ENCODE measurements at regions not wholly inside any gene's neighbourhood (a gene's known extent, or its start where the extent isn't known, plus 50 kb on each side); places are given as distances from the start of the nearest gene placed in this dataset.
A peak's percentile ranks its signal among the peaks of the same experiment; 100 is the strongest.
"Not testable (repeated sequence)": the region's sequence is repeated elsewhere in the genome, so short reads cannot be mapped to it uniquely, and the experiment has no call there.

DNA sequence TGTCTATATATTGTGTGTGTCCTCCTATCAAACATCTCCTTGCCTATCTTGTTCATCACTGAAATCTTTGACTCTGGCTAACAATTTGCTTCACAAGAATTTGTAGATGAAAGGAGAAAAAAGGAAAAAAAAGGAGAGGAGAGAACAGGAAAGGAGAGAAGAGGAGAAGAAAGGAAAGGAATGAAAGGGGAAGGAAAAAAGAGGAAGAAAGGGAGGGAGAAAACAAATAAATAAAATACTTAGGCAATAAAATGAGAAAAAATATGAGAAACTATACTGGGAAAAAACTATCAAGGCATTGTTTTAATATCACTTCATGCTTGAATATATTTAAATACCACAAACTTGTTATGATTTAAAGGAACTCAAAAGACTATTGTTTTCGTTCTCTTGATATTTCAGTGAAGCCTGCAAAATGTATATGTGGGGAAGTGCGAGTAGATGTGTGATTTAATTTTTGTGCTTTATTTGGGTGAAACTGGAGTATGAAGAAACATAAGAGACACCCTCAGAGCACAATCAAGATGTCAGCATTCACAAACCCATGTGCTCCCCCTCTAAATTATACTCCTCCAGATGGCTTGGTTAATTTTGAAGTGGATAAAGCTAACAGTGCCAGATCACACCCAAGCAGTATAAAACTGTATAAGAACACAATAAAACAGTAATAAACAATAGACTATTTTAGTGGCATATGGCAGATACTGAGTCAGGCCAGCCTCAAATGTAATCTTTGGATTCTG, 205.7 kb upstream of the SAMSN1 start:
- H3K4me3 Mint-ChIP-seq: no peak overlapping the region
- no peaks in the 10 kb centered on the region for H3K27me3 Mint-ChIP-seq (ENCODE audit: low read depth)
- no peaks in the 10 kb centered on the region for H3K36me3 Mint-ChIP-seq (ENCODE audit: low read depth)
- CTCF ChIA-PET: no interaction called here
- intact Hi-C loops (cut with micrococcal nuclease): no loop called here
- DNase-seq: no peak
- H3K27ac Mint-ChIP-seq: no peak overlapping the region
- H3K4me1 Mint-ChIP-seq (ENCODE audit: low read depth): no peaks in the 10 kb centered on the region
- no peaks in the 10 kb centered on the region for H3K9me3 Mint-ChIP-seq

DNA sequence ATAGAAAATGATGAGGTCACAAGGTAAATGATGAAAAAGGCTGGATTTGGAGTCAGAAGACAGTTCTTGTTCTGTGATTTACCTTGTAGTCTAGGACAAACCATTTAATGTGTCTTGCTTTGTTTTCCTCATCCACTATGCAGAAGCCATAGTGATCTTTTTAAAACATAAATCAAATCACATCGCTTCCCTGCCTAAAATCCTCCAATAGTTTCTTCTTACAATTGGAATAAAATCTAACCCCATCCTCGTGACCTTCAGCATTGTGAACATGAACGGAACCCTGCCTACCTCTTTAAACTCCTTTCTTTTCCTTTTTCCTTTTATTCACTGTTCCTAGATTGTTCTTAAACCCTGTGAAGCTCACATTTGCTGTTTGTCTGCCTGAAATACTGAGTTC, 204.9 kb upstream of the SAMSN1 start:
- Mint-ChIP-seq H3K9me3 (no peaks in the 10 kb centered on the region), H3K4me1 (ENCODE audit: low read depth) (no peaks in the 10 kb centered on the region), H3K27ac (no peak overlapping the region), H3K4me3 (no peak overlapping the region), H3K36me3 (ENCODE audit: low read depth) (no peaks in the 10 kb centered on the region), H3K27me3 (ENCODE audit: low read depth) (no peaks in the 10 kb centered on the region)
- CTCF ChIA-PET: no interaction called here
- no peak for DNase-seq
- intact Hi-C loops (cut with micrococcal nuclease): no loop called here

DNA sequence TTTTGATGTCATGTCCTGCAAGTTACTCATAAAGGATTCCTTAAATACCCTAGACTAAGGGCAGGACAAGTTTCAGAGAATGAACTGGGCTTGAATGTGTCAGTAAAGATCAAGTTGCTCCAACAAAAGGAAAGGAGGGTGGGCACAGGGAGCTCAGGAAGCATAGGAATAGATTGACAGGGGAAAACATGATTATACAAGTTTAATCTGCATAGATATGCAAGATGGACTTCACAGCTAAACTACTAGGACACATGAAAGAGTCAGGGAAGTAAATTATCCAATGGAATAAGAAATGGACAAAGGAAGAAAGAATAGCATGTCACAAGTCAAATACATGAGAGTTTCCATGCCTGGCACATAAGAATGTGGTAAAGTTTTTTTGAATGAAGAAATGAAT, 203.9 kb upstream of the SAMSN1 start:
- H3K4me3 Mint-ChIP-seq: no peak overlapping the region
- CTCF ChIA-PET: interaction anchor here (1.1 kb wide), 1 partner anchor 26 kb away, joined by 3 read pairs; no protein-coding TSS in a partner anchor
- no peak overlapping the region for H3K27ac Mint-ChIP-seq
- no peaks in the 10 kb centered on the region for H3K27me3 Mint-ChIP-seq (ENCODE audit: low read depth)
- H3K36me3 Mint-ChIP-seq (ENCODE audit: low read depth): no peaks in the 10 kb centered on the region
- no peak for DNase-seq
- H3K9me3 Mint-ChIP-seq: no peaks in the 10 kb centered on the region
- H3K4me1 Mint-ChIP-seq (ENCODE audit: low read depth): no peaks in the 10 kb centered on the region
- intact Hi-C loops (cut with micrococcal nuclease): no loop called here

DNA sequence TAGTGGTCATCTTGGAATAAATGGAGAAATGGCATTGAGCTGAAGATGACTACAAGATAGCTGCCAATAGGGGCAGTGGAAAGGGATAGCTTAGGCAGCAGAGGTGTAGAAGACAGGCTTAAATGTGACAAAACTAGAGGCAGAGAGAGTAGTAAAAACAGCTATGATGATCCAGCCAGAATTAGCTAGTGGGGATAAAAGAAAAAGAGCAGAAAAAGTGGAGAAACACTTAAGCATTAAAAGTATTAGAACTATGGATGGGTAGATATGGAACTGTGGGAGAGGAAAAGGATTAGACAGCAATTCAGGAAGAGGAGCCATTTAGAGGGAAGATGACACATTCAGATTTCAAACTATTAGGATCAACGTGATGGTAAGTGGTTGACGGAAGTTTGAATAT, 202.5 kb upstream of the SAMSN1 start:
- intact Hi-C loops (cut with micrococcal nuclease): no loop called here
- CTCF ChIA-PET: interaction anchor here (0.6 to 1.2 kb wide), 4 partner anchors 11 to 85 kb away, joined by 3 to 6 read pairs (median 3); no protein-coding TSS in a partner anchor
- no peaks in the 10 kb centered on the region for H3K36me3 Mint-ChIP-seq (ENCODE audit: low read depth)
- peaks cover 2% of the 10 kb centered on the region for H3K27me3 Mint-ChIP-seq (ENCODE audit: low read depth)
- DNase-seq: no peak
- no peaks in the 10 kb centered on the region for H3K4me1 Mint-ChIP-seq (ENCODE audit: low read depth)
- H3K4me3 Mint-ChIP-seq: no peak overlapping the region
- peaks cover 1% of the 10 kb centered on the region for H3K9me3 Mint-ChIP-seq
- H3K27ac Mint-ChIP-seq: no peak overlapping the region

DNA sequence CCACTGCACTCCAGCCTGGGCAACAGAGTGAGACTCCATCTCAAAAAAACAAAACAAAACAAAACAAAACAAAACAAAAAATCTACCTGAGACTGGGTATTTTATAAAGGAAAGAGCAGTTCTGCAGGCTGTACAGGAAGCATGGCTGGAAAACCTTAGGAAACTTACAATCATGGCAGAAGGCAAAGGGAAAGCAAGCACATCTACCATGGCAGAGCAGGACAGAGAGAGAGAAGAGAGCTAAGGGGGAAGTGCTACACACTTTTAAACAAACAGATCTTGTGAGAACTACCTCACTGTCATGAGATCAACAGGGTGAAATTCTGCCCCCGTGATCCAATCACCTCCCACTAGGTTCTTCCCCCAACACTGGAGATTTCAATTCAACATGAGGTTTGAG, 198.3 kb upstream of the SAMSN1 start:
- intact Hi-C loops (cut with micrococcal nuclease): no loop called here
- peaks cover 2% of the 10 kb centered on the region for H3K27me3 Mint-ChIP-seq (ENCODE audit: low read depth)
- H3K9me3 Mint-ChIP-seq: peaks cover 3% of the 10 kb centered on the region
- H3K4me3 Mint-ChIP-seq: no peak overlapping the region
- H3K36me3 Mint-ChIP-seq (ENCODE audit: low read depth): no peaks in the 10 kb centered on the region
- H3K4me1 Mint-ChIP-seq (ENCODE audit: low read depth): no peaks in the 10 kb centered on the region
- CTCF ChIA-PET: no interaction called here
- H3K27ac Mint-ChIP-seq: no peak overlapping the region
- DNase-seq: no peak

DNA sequence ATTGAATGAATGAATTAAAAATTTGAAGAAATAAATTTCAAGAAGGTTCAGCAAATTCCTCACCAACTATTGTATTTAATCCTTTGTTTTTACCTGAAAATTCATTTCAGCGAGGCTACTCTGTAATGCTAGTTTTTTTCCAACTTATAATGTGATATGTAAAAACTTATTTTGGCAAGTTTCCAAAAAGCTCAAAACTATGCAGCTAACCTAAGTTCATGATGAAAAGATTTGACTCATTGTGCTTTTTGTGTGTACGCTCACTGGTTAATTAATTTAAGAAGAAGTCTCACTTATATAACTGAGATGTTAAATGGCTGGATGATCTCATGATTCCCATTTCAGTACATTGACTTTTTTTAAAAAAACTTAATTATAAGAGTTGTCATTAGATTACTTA, 196.0 kb upstream of the SAMSN1 start:
- Mint-ChIP-seq H3K4me3 (no peak overlapping the region), H3K4me1 (ENCODE audit: low read depth) (peaks cover 8% of the 10 kb centered on the region), H3K36me3 (ENCODE audit: low read depth) (no peaks in the 10 kb centered on the region), H3K27ac (no peak overlapping the region), H3K9me3 (peaks cover 3% of the 10 kb centered on the region), H3K27me3 (ENCODE audit: low read depth) (peaks cover 2% of the 10 kb centered on the region)
- CTCF ChIA-PET: interaction anchor here (0.6 kb wide), 1 partner anchor 311 kb away, joined by 4 read pairs; no protein-coding TSS in a partner anchor
- intact Hi-C loops (cut with micrococcal nuclease): no loop called here
- DNase-seq: no peak

DNA sequence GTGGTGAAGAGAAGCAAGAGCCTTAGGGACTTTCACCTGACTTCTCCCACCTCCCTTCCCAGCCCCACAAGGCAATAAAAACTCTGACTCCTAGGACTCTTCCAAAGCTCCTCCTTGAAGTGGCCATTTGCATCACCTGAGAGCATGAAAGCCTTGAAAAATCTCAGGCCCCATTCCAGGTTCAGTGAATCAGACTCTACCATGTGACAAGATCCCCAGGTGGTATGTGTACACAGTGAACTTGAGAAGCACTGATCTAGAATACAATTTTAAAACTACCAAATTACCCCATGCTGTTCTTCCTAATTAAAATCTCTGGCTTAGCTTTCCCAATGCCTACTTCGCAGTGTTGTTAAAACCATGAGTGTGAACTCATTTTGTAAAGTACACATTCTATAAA, 195.1 kb upstream of the SAMSN1 start:
- Mint-ChIP-seq H3K36me3 (ENCODE audit: low read depth) (no peaks in the 10 kb centered on the region), H3K27me3 (ENCODE audit: low read depth) (peaks cover 2% of the 10 kb centered on the region), H3K4me3 (no peak overlapping the region), H3K4me1 (ENCODE audit: low read depth) (peaks cover 15% of the 10 kb centered on the region), H3K27ac (no peak overlapping the region), H3K9me3 (peaks cover 3% of the 10 kb centered on the region)
- DNase-seq: no peak
- CTCF ChIA-PET: no interaction called here
- intact Hi-C loops (cut with micrococcal nuclease): no loop called here

DNA sequence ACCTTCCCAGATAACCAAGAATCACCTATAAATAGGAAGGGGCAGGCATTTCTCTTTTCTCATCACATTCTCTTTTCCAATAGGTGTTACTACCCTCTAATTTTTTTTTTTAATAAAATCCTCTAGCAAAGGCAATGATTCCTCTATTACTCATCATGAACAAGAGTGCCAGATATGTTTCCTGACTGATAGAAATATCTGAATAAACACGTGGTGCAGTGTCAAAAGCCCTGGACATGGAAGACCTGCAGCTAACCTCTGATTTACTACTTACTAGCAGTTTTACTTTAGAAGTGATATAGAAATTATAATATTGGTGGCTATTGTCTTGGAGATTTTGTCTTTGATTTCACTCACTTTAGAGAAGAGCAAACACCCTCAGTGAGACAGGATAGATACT, 194.6 kb upstream of the SAMSN1 start:
- Mint-ChIP-seq H3K36me3 (ENCODE audit: low read depth) (no peaks in the 10 kb centered on the region), H3K4me3 (no peak overlapping the region), H3K9me3 (peaks cover 3% of the 10 kb centered on the region), H3K27ac (no peak overlapping the region), H3K4me1 (ENCODE audit: low read depth) (peaks cover 19% of the 10 kb centered on the region), H3K27me3 (ENCODE audit: low read depth) (peaks cover 2% of the 10 kb centered on the region)
- DNase-seq: no peak
- CTCF ChIA-PET: no interaction called here
- intact Hi-C loops (cut with micrococcal nuclease): no loop called here

GRCh38 chr21:14740116-14740515, 194.0 kb upstream of the SAMSN1 start:
- Mint-ChIP-seq H3K4me1 (ENCODE audit: low read depth) (peaks cover 24% of the 10 kb centered on the region), H3K4me3 (no peak overlapping the region), H3K27me3 (ENCODE audit: low read depth) (peaks cover 2% of the 10 kb centered on the region), H3K27ac (no peak overlapping the region), H3K9me3 (peaks cover 3% of the 10 kb centered on the region), H3K36me3 (ENCODE audit: low read depth) (no peaks in the 10 kb centered on the region)
- CTCF ChIA-PET: no interaction called here
- intact Hi-C loops (cut with micrococcal nuclease): no loop called here
- no peak for DNase-seq

GRCh38 chr21:14739590-14739989, 193.5 kb upstream of the SAMSN1 start:
- intact Hi-C loops (cut with micrococcal nuclease): loop anchor here (2.0 to 5.0 kb wide), 3 partner anchors 109 to 197 kb away; no protein-coding TSS in a partner anchor
- H3K36me3 Mint-ChIP-seq (ENCODE audit: low read depth): no peaks in the 10 kb centered on the region
- H3K9me3 Mint-ChIP-seq: peaks cover 3% of the 10 kb centered on the region
- peaks cover under 1% of the 10 kb centered on the region for H3K27me3 Mint-ChIP-seq (ENCODE audit: low read depth)
- DNase-seq: no peak
- no peak overlapping the region for H3K27ac Mint-ChIP-seq
- no peak overlapping the region for H3K4me3 Mint-ChIP-seq
- H3K4me1 Mint-ChIP-seq (ENCODE audit: low read depth): peaks cover 24% of the 10 kb centered on the region
- CTCF ChIA-PET: no interaction called here

GRCh38 chr21:14738576-14738975, 192.5 kb upstream of the SAMSN1 start:
- intact Hi-C loops (cut with micrococcal nuclease): loop anchor here (1.0 to 5.0 kb wide), 7 partner anchors 35 to 479 kb away; no protein-coding TSS in a partner anchor
- not testable (repeated sequence) for H3K9me3 Mint-ChIP-seq; H3K4me3 Mint-ChIP-seq; H3K36me3 Mint-ChIP-seq (ENCODE audit: low read depth); H3K27ac Mint-ChIP-seq; DNase-seq; H3K27me3 Mint-ChIP-seq (ENCODE audit: low read depth)
- peaks cover 31% of the 10 kb centered on the region for H3K4me1 Mint-ChIP-seq (ENCODE audit: low read depth)
- CTCF ChIA-PET: interaction anchor here (0.5 to 3.2 kb wide), 23 partner anchors 9 to 744 kb away, joined by 3 to 20 read pairs (median 4); partner anchors contain the start of gene HSPA13

DNA sequence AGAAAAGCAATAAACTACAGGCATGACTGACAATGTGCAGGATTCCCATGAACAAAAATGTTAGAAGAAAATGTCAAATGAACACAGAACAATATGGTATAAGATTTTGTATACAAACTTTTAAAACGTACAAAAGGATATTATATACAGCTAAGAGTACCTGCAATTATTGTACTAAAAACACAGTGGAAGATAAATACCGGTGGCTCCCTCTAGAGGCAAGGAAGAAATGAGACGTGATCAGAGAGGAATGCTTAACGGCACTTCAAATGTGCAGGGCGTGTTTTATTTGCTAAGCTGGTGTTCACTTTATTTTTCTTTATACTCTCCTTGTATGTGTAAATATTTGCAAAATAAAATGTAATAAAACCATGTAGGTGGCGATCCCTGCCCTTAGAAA, 191.8 kb upstream of the SAMSN1 start:
- H3K27me3 Mint-ChIP-seq (ENCODE audit: low read depth): no peaks in the 10 kb centered on the region
- no peak overlapping the region for H3K27ac Mint-ChIP-seq
- no peaks in the 10 kb centered on the region for H3K9me3 Mint-ChIP-seq
- H3K36me3 Mint-ChIP-seq (ENCODE audit: low read depth): no peaks in the 10 kb centered on the region
- no peak overlapping the region for H3K4me3 Mint-ChIP-seq
- H3K4me1 Mint-ChIP-seq (ENCODE audit: low read depth): peaks cover 31% of the 10 kb centered on the region
- DNase-seq: peak; percentile 62
- CTCF ChIA-PET: interaction anchor here (0.5 to 3.2 kb wide), 26 partner anchors 10 to 745 kb away, joined by 3 to 20 read pairs (median 4); partner anchors contain the start of gene HSPA13
- intact Hi-C loops (cut with micrococcal nuclease): loop anchor here (1.0 to 5.0 kb wide), 11 partner anchors 35 to 745 kb away; no protein-coding TSS in a partner anchor

GRCh38 chr21:14737284-14737691, 191.2 kb upstream of the SAMSN1 start:
- Mint-ChIP-seq H3K27me3 (ENCODE audit: low read depth) (no peaks in the 10 kb centered on the region), H3K4me1 (ENCODE audit: low read depth) (peaks cover 31% of the 10 kb centered on the region)
- intact Hi-C loops (cut with micrococcal nuclease): loop anchor here (2.0 to 5.0 kb wide), 5 partner anchors 50 to 746 kb away; no protein-coding TSS in a partner anchor

More at GRCh38 chr21:14737284-14737691, 191.2 kb upstream of the SAMSN1 start:
- Mint-ChIP-seq H3K27ac (peak overlapping the region; percentile 9), H3K9me3 (no peaks in the 10 kb centered on the region), H3K4me3 (no peak overlapping the region), H3K36me3 (ENCODE audit: low read depth) (no peaks in the 10 kb centered on the region)
- DNase-seq: no peak
- CTCF ChIA-PET: interaction anchor here (0.6 to 3.2 kb wide), 31 partner anchors 9 to 745 kb away, joined by 3 to 20 read pairs (median 4); partner anchors contain the start of gene HSPA13
